ENCODE measurements at regions not wholly inside any gene's neighbourhood (a gene's known extent, or its start where the extent isn't known, plus 50 kb on each side); places are given as distances from the start of the nearest gene placed in this dataset.

GRCh38 chr15:97410897-97411575 is 549.5 kb upstream of the ARRDC4 start:
- no peak for DNase-seq

GRCh38 chr15:97420130-97420529 is 540.4 kb upstream of the ARRDC4 start:
- no peak for DNase-seq

DNA sequence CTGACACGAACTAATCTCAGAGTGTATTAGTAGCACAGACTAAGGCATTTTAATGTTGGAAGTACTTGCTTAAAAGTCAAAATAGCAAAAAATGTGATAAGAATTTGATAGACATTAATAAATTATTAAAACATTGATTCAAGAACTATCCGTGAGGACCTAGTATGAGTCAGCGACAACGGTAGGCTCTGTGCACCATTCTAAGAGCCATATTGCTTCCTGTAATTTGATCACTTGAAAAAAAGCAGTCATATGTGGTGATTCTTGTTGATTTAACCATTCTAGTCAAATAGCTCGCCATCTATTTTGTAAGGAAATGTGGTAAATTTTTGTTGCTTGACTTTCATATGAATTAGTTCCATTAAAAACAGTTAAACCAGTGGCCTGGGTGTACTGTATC is 534.9 kb upstream of the ARRDC4 start:
- DNase-seq: no peak

GRCh38 chr15:97443101-97443500 is 517.4 kb upstream of the ARRDC4 start:
- DNase-seq: no peak

GRCh38 chr15:97446138-97446537 is 514.4 kb upstream of the ARRDC4 start:
- no peak for DNase-seq

DNA sequence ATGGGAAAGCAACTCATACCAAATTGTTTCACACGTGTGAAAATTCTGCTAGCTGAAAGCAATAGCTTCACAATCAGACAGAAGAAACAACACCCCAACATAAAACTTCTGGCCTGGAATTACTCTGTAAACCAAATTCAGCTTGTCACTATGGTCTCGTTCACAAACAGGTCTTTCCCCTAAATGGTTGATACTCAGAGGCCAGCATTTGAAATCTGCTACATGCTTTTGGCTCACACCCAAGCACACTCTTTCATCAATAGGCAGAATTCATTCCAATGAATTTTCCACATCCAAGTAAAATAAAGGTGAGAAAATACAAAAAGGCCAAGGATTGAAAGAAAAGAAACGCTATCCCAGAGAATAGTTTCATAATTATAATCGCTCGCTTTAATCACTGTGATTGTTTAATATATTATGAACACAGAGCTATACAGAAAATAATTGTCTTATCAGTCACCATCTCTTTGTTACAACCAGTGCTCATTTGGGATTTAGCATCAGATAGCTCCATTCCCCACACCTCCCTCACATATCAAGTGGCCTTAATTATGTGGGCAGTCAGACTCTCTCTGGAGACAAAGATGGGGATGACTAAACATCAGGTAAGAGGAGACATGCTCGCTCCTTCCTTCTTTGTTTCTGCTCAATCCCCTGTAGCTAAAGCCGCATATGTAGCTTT is 503.8 kb upstream of the ARRDC4 start:
- DNase-seq: no peak

- no peak for DNase-seq
These were observed 503.2 kb upstream of the ARRDC4 start for GRCh38 chr15:97457203-97457847.

DNA sequence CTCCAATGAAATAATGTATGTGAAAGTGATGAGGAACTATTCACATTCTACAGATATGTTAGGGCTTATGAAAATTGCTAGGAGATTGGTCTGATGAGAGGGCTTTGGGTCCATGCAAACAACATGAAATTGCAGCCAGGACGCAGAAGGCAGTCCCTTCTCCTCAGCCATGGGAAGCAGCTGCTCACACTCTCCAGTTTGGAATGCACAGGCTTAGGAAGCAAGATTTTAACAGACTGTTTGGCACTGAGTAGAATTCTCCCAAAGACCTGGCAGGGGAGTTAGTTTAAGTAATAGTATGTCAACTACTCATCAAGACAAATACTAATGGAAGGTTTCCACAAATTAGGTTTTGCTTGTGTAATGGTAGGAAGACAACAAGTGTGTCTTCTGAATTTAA is 500.7 kb upstream of the ARRDC4 start:
- DNase-seq: no peak

DNA sequence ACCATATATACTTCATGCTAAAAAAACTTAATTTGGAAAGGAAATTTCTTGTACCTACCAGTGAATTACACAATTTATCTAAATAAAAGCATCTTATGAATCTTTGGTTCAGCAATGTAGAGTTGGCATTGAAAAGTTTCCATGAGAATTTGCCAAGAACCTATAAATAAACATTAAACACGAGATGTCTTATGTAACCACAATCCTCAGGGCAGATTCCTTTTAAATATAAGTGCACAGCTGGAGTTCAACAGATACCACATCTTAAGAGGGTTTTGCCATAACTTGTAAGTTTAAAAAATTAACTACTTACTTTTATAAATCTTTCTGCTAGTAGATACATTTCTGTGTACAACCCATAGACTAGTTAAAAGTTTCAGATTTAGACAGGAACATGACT is 499.3 kb upstream of the ARRDC4 start:
- DNase-seq: no peak

DNA sequence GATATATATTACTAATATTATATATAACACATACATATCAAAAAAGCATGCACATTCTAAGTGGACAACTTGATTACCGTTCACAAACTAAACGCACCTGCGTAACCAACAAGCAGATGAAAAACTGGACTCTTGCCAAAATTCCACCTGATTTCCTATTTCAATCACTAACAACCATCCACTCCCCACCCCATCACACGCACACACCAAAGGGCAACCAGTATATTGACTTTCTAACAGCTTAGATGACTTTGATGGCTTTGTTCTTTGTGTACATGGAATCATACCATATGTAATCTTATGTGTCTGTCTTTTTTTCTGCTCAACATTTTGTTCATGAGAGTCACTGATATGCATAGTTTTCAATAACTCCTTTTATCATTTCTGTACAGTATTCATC is 496.8 kb upstream of the ARRDC4 start:
- DNase-seq: no peak

DNA sequence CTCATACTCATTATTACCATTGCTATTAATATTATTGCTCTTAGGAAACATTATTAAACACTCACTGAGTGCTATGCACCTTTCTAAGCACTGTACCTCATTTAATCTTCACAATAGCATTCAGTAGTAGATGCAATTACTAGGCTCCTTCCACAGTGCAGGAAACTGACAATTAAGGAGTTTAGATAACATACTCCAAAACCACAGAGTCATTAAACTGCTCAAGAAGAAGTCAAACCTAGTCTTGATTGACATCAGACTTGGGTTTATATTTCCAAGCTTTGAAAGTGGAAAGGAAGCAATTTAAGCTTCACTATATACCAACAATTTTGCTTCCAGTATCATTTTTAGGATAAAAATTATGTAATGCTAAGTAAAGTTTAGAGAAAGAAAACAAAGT is 490.1 kb upstream of the ARRDC4 start:
- DNase-seq: no peak

DNA sequence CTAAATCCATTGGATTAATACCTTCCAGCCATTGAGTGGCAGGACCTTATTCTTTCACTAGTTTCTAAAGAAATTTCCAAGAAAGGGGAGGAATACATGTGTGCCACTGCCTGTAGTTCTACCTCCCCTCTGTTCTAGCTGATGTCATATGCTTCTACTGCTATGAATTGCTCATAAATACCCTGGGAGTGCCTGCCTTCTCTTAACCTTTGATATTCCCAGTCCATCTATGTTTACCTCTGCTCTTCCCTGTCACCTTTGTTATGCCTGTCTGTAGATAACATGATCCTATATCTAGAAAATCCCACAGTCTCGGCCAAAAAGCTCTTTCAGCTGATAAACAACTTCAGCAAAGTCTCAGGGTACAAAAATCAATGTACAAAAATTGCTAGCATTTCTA is 486.9 kb upstream of the ARRDC4 start:
- DNase-seq: no peak

DNA sequence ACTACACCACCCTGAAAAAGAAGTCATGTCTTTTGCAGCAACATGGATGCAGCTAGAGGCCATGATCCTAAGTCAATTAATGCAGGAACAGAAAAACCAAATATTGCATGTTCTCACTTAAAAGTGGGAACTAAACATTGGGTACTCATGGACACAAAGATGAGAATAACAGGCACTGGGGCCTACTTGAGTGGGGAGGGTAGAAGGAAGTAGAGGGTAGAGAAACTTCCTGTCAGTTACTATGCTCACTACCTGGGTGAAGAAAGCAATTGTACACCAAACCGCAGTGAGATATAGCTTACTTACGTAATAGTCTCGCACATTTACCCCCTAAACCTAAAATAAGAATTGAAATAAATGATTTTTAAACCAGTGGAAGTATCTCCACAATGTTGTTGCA is 480.5 kb upstream of the ARRDC4 start:
- DNase-seq: no peak

DNA sequence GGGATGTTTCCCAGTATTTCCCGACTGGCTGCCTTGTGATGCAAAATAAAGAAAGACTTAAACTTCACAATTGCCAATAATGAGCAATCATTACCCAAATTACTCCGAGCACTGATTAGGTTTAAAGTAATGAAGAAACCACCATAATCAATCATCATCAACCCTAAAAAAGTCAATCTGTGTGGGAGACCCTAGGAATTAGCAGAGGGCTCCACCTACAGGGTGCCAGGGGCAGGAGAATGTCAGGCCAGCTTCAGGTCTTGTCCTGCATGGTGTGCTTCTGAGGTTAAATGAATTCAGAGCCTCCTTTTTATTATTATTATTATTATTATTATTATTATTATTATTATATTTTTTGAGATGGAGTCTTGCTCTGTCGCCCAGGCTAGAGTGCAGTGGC is 478.0 kb upstream of the ARRDC4 start:
- DNase-seq: no peak

DNA sequence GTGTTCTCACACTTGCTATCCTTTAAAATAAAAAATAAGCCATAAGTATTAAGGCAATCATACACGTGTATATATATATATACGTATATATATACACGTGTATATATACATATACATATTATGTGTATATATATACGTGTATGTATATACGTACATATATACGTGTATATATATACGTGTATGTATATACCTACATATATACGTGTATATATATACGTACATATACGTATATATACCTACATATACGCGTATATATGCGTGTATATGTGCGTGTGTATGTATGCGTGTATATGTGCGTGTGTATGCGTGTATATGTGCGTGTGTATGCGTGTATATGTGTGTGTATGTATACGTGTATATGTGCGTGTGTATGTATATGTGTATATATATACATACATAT is 477.3 kb upstream of the ARRDC4 start:
- DNase-seq: no peak

GRCh38 chr15:97490429-97490828 is 470.1 kb upstream of the ARRDC4 start:
- no peak for DNase-seq

GRCh38 chr15:97501291-97501690 is 459.2 kb upstream of the ARRDC4 start:
- DNase-seq: peak; percentile 51

- no peak for DNase-seq
These were observed 458.5 kb upstream of the ARRDC4 start for GRCh38 chr15:97502038-97502437.

GRCh38 chr15:97504031-97504792 is 456.3 kb upstream of the ARRDC4 start:
- peak; percentile 16 for DNase-seq

DNA sequence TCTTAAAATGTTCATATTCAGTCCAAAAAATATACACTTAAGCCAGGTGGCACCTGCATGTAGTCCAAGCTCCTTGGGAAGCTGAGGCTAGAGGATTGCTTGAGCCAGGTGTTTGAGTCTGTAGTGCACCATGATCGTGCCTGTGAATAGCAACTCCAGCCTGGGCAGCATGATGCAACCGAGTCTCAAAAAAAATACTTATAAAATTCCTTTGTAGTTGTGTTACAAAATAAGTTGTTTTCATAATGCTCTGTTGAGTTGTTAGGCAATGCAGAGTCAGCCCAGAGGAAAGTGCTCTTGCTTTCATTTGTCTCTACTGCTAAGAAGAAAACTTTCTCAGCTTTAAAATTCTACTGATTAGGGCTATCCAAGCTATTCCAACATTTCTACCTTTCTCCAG is 442.8 kb upstream of the ARRDC4 start:
- no peak for DNase-seq

DNA sequence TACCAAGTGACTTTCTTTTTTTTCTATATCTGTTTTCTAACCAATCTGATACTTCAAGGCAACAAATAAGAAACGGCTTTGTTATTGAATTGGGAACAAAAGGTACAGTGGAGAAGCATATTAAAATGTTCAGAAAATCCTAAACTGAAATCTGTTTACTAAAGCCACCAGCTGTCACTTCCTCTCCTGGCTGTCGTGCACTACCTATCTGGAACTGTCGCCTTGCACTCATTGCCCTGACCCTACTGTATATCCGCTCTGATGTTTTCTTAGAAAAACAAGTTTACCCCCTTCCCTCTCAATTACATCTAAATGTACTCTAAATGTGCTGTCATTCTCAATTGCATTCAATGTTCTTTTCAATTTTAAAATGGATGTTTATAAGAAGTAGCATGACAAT is 439.8 kb upstream of the ARRDC4 start:
- no peak for DNase-seq

- no peak for DNase-seq
These were observed 438.9 kb upstream of the ARRDC4 start for GRCh38 chr15:97521381-97522285.

DNA sequence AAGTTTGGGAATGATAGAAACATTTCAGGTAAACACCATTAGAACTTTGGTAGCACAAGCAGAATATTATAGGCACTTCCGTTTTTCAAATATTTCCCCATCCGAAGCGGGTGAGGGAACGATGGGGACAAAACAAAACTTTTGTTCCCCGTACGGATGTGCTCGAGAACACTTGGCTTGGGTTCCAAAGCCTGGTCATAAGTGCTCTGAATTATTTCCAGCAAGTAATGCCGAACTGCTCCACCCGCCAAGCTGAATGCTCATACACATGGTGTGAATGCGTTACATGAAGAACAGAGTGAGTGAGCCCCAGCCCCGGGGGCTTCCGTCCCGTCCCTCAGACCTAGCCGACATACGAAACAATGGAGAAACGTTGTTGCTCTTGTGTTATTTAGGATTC is 438.2 kb upstream of the ARRDC4 start:
- DNase-seq: no peak
